NCI-H1105 (cell line): ENCODE measurements at regions not wholly inside any gene's neighbourhood (a gene's known extent, or its start where the extent isn't known, plus 50 kb on each side); places are given as distances from the start of the nearest gene placed in this dataset.

Experiments
- DNase-seq: peaks from one replicate; lab custom pipeline; 2025; lab: John Stamatoyannopoulos, UW

- no peak for DNase-seq
Measured at GRCh38 chrX:11056322-11057176, 54.6 kb upstream of the HCCS start.

DNA sequence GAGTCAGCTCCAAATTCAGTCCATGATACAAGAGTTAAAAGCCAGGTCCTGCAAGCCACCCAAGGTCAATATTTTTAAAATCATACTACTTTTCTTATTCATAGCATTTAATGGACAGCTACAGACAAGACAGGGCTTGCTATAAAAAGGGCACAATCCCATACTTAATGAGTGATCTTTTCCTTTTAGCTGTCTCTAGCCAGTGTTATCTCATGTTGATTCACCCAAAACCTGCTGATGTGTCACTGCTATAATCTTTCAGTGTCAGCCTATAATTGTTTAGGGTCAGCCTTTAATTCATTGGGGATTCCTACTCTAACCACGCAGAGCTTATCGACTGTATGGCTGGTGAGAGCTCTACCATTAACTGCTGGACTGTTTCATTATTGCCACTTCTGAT, 51.2 kb upstream of the HCCS start:
- no peak for DNase-seq
